ENCODE measurements at regions not wholly inside any gene's neighbourhood (a gene's known extent, or its start where the extent isn't known, plus 50 kb on each side); places are given as distances from the start of the nearest gene placed in this dataset.
A peak's percentile ranks its signal among the peaks of the same experiment; 100 is the strongest.

DNA sequence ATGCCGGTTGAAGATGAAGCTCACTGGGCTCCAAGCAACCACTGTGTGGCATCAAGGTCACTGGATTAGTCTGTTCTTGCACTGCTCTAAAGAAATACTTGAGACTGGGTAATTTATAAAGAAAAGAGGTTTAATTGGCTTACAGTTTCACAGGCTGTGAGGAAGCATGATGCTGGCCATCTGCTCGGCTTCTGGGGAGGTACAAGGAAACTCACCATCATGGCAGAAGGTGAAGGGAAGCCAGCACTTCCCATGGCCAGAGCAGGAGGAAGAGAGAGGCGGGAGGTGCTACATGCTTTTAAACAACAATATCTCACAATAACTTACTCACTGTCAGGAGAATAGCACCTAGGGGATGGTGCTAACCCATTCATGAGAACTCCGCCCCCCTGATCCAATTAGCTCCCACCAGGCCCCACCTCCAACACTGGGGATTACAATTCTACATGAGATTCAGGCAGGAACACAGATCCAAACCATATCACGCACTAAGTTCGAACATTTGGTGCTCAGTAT is 109.7 kb upstream of the MGAT5 start:
- Mint-ChIP-seq H3K36me3 (peaks cover 27% of the 10 kb centered on the region), H3K4me1 (peaks cover 83% of the 10 kb centered on the region), H3K4me3 (no peak overlapping the region), H3K27ac (peak overlapping the region; percentile 65), H3K9me3 (no peaks in the 10 kb centered on the region)
- DNase-seq (ENCODE audit: low spot score in 2 of 2) (no peak), ATAC-seq (no peak)

DNA sequence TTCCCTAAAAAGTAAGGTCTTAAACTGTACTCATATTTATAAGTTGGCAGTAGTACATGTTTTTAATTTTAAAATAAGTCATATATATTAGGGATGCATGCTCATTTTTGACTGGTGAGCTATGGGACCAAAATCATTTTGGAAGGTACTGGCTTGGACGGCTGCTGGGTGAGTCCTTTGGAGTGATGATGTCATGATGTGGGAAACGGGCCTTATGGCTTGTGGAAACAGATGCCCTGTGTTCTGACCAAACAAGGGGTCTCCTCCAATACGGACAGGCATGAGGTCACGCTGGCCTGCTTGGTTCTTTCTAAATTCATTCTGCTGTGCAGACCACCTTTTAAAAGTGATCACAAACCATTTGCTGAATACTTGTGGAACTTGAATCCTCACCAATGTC is 109.2 kb upstream of the MGAT5 start:
- Mint-ChIP-seq H3K4me1 (peaks cover 83% of the 10 kb centered on the region), H3K4me3 (no peak overlapping the region), H3K27ac (no peak overlapping the region), H3K36me3 (peaks cover 27% of the 10 kb centered on the region), H3K9me3 (no peaks in the 10 kb centered on the region)
- ATAC-seq (no peak), DNase-seq (ENCODE audit: low spot score in 2 of 2) (no peak)

DNA sequence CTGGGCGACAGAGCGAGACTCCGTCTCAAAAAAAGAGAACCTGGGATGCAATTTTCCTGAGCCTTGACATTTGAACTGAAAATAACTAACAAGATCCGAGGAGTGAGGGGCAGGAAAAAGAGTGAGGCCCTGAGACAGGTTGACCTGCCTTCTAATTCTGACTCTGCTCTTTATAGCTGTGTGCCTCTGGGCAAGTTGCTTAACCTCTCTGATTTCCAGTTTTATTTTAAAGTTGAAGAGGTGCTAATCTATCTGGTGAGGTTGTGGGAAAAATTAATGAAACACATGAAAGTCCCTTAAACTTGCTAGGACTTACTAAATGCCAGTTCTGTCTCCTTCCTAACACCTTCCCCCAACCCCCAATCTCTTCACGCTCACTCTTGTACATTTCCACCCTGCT is 108.4 kb upstream of the MGAT5 start:
- Mint-ChIP-seq H3K27ac (peak overlapping the region; percentile 29), H3K4me3 (no peak overlapping the region), H3K36me3 (peaks cover 19% of the 10 kb centered on the region), H3K4me1 (peaks cover 83% of the 10 kb centered on the region), H3K9me3 (no peaks in the 10 kb centered on the region)
- ATAC-seq = no peak
- no peak for DNase-seq (ENCODE audit: low spot score in 2 of 2)

DNA sequence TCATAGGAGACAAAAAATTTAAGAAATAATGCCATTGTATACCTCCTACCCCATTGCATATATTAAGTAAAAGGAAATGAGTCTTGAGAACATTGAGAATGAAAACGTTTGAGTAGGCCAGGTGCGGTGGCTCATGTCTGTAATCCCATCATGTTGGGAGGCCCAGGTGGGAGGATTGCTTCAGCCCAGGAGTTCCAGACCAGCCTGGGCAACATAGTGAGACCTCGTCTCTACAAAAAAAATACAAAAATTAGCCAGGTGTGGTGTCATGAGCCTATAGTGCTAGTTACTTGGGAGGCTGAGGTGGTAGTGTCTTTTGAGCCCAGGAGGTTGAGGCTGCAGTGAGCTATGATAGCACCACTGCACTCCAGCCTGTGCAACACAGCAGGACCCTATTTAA is 107.7 kb upstream of the MGAT5 start:
- Mint-ChIP-seq H3K4me3 (no peak overlapping the region), H3K4me1 (peaks cover 79% of the 10 kb centered on the region), H3K27ac (peak overlapping the region; percentile 29)

DNA sequence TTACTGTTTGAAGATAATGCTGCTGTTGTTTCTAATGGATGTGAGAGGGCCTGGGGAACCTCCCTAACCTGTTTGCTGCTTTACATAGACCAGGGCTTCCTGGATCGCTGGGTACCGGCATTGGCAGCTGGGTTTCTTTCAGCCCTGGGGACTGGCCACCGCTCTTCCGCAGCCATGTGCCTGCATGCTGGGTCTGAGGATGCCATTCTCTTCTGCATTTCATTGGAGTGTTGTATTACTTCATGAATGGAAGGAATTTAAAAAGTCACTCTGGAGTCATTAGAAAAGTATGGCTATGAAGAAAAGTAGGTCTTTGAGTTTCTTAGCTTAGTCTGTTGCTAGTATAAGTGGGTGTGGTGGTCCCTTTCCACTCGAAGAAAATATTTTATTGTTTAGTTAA is 107.3 kb upstream of the MGAT5 start:
- no peak for ATAC-seq
- H3K9me3 Mint-ChIP-seq = no peaks in the 10 kb centered on the region
- no peak overlapping the region for H3K4me3 Mint-ChIP-seq
- peaks cover 18% of the 10 kb centered on the region for H3K36me3 Mint-ChIP-seq
- H3K27ac Mint-ChIP-seq = peak overlapping the region; percentile 29
- H3K4me1 Mint-ChIP-seq = peaks cover 74% of the 10 kb centered on the region
- DNase-seq (ENCODE audit: low spot score in 2 of 2) = no peak

More for the DNA sequence above, 107.7 kb upstream of the MGAT5 start:
- Mint-ChIP-seq H3K36me3 (peaks cover 17% of the 10 kb centered on the region), H3K9me3 (no peaks in the 10 kb centered on the region)
- ATAC-seq (no peak), DNase-seq (ENCODE audit: low spot score in 2 of 2) (no peak)

DNA sequence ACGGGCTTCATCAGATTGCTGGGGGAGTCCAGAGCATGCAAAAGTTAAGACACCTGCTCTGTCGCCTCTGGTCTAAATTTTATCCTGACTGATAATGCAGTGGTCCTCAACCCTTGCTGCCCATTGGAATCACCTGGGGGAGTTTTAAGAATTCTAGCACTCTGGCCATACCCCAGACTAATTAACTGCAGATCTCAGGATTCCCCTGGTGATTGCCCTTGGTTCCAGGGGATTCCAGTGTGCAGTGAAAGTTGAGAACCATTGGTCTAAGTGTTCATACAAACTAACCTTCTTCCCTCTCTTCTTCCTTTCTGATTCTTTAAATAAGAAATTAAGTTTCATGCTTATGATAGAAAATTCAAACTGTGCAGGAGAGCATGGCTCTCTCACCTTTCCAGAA is 105.7 kb upstream of the MGAT5 start:
- Mint-ChIP-seq H3K27ac (peak overlapping the region; percentile 33), H3K36me3 (peaks cover 16% of the 10 kb centered on the region), H3K9me3 (no peaks in the 10 kb centered on the region), H3K4me3 (no peak overlapping the region), H3K4me1 (peaks cover 59% of the 10 kb centered on the region)
- ATAC-seq (no peak), DNase-seq (ENCODE audit: low spot score in 2 of 2) (no peak)

DNA sequence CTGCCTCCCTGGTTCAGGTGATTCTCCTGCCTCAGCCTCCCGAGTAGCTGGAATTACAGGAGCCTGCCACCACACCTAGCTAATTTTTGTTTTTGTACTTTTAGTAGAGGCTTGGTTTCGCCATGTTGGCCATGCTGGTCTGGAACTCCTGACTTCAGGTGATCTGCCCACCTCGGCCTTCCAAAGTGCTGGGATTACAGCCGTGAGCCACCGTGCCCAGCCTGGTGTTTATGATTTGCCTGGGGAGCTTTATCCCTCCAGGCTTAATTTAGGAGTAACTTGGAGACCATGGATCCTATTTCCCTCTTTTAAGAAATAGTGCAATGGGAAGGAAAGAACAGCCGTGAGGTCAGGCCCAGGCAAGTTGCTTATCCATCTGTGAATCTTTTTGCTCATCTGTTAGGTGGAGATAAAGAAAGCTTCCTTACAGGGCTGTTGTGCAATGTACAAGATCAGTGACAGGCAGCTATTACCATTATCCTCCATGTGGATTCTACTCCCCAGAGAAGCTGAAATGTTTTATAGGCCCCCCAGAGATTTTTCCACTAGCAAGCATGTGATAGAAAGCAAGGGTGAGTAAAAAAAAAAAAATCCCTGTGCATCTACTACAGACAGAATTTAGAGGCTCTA is 104.9 kb upstream of the MGAT5 start:
- no peak for DNase-seq (ENCODE audit: low spot score in 2 of 2)
- peaks cover 51% of the 10 kb centered on the region for H3K4me1 Mint-ChIP-seq
- no peaks in the 10 kb centered on the region for H3K9me3 Mint-ChIP-seq
- no peak overlapping the region for H3K4me3 Mint-ChIP-seq
- no peak for ATAC-seq
- H3K27ac Mint-ChIP-seq = peak overlapping the region; percentile 81
- peaks cover 8% of the 10 kb centered on the region for H3K36me3 Mint-ChIP-seq

DNA sequence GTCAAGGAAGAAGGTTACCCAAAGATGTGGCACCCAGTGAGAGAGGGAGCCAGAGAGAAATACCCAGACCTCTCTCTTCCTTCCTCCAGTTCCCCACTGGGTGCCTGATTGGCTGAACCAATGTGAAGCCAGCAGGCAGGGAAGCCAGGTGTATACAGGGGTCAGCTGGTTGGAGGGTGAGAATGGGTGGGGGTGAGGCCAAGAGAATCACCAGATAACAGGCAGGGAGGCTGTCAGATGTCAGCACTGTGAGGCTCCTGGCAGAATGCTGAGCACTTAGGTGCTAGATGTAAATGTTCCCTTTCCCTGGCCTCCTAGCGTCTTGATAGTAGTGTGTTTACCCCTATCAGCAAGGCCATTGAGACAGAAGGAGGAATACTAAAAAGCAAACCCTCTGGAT is 104.0 kb upstream of the MGAT5 start:
- H3K4me3 Mint-ChIP-seq = no peak overlapping the region
- DNase-seq (ENCODE audit: low spot score in 2 of 2) (no peak), ATAC-seq (no peak)
- no peaks in the 10 kb centered on the region for H3K9me3 Mint-ChIP-seq
- peaks cover 46% of the 10 kb centered on the region for H3K4me1 Mint-ChIP-seq
- peaks cover 4% of the 10 kb centered on the region for H3K36me3 Mint-ChIP-seq
- peak overlapping the region; percentile 81 for H3K27ac Mint-ChIP-seq

DNA sequence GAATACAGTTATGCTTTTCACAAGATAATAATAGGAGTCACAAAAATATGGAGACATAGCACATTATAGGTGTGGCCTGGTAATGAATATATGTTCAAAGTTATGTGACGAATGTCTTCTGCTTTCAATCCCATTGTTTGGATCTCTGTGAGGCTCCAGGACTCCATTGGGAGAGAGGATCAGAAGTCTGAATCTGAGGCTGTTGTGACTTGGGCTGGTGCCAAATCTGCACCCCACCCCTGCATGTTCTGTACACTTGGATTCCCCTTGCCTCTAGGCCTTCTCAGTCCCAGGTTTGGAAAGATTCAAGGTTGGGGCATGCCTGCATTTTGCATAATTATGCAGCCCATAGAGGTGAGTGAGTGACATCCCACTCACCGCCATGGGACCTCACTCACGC is 103.1 kb upstream of the MGAT5 start:
- Mint-ChIP-seq H3K4me1 (peaks cover 46% of the 10 kb centered on the region), H3K9me3 (no peaks in the 10 kb centered on the region), H3K4me3 (no peak overlapping the region), H3K27ac (no peak overlapping the region), H3K36me3 (peaks cover 4% of the 10 kb centered on the region)
- DNase-seq (ENCODE audit: low spot score in 2 of 2) (no peak), ATAC-seq (no peak)

DNA sequence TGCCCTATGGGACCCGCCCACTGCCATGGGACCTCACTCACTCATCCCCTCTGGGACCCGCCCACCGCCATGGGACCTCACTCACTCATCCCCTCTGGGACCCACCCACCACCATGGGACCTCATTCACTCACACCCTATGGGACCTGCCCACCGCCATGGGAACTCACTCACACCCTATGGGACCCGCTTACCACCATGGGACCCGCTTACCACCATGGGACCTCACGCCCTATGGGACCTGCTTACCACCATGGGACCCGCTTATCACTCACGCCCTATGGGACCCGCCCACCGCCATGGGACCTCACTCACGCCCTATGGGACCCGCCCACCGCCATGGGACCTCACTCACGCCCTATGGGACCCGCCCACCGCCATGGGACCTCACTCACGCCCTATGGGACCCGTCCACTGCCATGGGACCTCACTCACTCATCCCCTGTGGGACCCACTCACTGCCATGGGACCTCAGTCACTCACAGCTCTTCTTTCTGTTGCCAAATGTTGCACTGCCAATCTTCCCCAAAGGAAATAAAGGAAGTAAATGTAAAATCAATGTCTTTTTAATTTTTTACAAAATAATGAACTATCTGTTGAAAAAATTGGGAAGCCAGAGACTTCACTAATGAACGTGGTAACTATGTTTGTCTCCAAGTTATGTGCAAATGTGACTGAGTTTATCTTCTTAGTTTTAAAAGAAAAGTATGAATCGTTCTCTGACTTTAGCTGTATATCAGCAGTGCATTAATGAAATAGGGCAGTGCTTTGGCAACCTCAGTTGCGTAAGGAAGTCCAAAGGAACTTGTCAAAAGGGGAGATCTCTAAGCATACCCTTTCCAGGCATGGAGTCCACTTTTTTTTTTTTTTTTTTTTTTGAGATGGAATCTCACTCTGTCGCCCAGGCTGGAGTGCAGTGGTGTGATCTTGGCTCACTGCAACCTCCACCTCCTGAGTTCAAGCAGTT is 101.5 kb upstream of the MGAT5 start:
- no peak overlapping the region for H3K4me3 Mint-ChIP-seq
- H3K36me3 Mint-ChIP-seq = peaks cover 4% of the 10 kb centered on the region
- ATAC-seq = no peak
- no peaks in the 10 kb centered on the region for H3K9me3 Mint-ChIP-seq
- DNase-seq (ENCODE audit: low spot score in 2 of 2) = no peak
- peaks cover 44% of the 10 kb centered on the region for H3K4me1 Mint-ChIP-seq
- H3K27ac Mint-ChIP-seq = no peak overlapping the region

DNA sequence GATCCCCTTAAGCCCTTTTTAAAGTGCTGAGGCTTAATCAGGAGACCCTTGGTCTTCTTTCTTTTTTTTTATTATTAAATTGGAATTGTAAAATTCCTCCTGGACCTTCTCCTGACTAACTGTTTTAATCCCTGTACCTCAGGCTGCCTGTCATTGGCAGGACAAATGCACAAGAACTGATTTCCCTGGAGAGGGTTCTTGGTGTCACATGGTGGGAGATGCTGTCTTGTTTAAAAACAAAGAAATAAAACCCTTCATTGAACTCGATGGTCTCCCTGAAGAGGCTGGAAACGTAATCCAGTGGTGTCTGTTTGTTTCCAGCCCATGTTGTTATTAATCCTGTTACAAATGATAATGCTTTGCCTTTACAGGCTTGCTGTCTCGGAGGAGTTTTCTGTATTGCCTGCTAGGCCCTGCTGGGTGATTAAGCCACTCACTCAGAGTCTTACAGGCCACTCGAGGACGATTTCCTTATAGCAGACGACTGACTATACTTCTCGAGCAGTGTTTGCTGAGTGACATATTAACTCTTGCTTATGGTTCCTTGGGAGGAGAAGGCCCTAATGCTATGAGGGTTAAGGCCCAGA is 100.5 kb upstream of the MGAT5 start:
- Mint-ChIP-seq H3K36me3 (peaks cover 4% of the 10 kb centered on the region), H3K4me1 (peaks cover 50% of the 10 kb centered on the region), H3K9me3 (no peaks in the 10 kb centered on the region), H3K4me3 (no peak overlapping the region), H3K27ac (no peak overlapping the region)
- ATAC-seq (no peak), DNase-seq (ENCODE audit: low spot score in 2 of 2) (no peak)

DNA sequence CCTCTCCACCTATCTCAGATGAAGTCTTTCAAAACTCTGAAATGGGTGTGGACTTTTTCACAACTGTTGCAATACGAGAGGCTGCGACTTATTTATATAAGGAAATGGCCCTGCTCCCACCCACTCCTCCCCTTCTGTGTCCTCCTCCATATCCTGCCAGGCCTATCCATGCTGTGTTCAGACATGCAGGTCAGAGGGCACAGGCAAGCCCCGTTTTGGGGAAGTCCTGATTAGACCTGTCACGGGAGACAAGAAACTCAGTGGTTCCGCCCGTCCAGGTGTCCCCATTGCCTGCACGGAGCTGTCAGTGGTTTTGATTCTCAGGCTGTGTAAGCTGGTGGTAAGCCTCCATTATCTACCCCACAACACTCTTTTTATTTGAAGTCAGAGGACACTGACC is 99.6 kb upstream of the MGAT5 start:
- ATAC-seq = no peak
- DNase-seq (ENCODE audit: low spot score in 2 of 2) = no peak
- Mint-ChIP-seq H3K27ac (no peak overlapping the region), H3K4me3 (no peak overlapping the region), H3K4me1 (peaks cover 56% of the 10 kb centered on the region), H3K9me3 (no peaks in the 10 kb centered on the region), H3K36me3 (peaks cover 4% of the 10 kb centered on the region)

DNA sequence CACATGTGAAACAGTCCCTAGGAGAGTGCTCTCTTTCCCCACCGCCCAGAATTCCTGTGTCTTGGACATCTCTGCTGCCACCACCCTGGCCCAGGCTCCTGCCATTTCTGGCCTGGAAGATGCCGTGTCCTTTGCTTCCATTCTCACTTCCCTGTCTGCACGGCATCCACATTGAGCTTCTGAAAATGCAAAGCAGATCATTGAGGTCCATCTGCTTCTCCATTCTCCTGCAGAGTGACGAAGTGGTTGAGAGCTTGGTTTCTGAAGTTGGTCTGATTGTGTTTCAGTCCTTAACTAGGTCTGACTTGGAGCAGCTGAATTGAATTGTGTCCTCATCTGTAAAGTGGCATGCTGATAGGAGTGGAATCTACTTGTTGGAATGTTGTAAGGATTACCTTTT is 98.7 kb upstream of the MGAT5 start:
- Mint-ChIP-seq H3K4me3 (no peak overlapping the region), H3K4me1 (peaks cover 56% of the 10 kb centered on the region), H3K27ac (peak overlapping the region; percentile 72), H3K36me3 (peaks cover 4% of the 10 kb centered on the region), H3K9me3 (no peaks in the 10 kb centered on the region)
- ATAC-seq = no peak
- no peak for DNase-seq (ENCODE audit: low spot score in 2 of 2)

DNA sequence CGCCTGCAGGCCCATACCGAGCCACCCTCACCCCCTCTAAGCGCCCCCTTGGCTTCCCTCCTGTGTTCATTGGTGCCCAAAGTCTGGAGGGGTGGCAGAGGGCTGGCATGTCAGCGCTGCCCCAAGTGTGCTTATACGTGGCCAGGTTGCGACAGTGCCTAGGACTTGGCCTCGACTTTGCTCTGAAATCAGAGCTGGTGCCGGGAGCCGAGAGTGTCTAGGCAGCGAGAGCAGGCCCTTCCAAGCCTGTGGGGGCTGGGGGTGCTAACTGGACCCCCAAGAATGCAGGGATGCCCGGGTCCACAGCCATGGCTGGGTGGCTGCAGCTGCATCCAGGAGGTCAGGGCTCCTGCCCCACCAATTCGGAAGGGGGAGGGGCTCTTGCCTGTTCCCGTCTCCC is 95.6 kb upstream of the MGAT5 start:
- no peak for ATAC-seq
- Mint-ChIP-seq H3K9me3 (no peaks in the 10 kb centered on the region), H3K36me3 (no peaks in the 10 kb centered on the region), H3K27ac (no peak overlapping the region), H3K4me3 (no peak overlapping the region), H3K4me1 (peaks cover 81% of the 10 kb centered on the region)
- DNase-seq (ENCODE audit: low spot score in 2 of 2) = no peak

DNA sequence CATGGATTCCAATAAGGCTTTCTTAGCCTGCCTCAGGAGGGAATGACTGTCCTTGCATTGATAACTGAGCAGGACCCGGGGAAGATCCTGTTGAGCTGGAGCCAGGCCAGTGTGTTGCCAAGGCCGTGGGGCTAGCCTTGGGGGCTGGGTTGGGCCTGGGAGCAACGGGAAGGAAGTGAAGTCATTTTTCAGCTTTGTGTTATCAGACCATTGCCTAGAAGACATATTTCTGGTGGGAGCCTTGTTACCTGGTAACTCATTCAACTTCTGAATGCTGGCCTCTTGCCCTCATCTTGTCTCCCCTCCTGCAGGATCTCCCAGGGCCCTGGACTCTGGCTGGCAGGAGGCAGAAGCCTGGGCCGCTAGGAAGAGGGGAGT is 92.7 kb upstream of the MGAT5 start:
- no peak for DNase-seq (ENCODE audit: low spot score in 2 of 2)
- Mint-ChIP-seq H3K36me3 (no peaks in the 10 kb centered on the region), H3K4me1 (peaks cover 95% of the 10 kb centered on the region), H3K4me3 (no peak overlapping the region), H3K9me3 (no peaks in the 10 kb centered on the region), H3K27ac (peak overlapping the region; percentile 6)
- ATAC-seq = no peak
